WTC11 (cell line): ENCODE measurements at regions not wholly inside any gene's neighbourhood (a gene's known extent, or its start where the extent isn't known, plus 50 kb on each side); places are given as distances from the start of the nearest gene placed in this dataset.

Source experiments
- CBFB ChIP-seq: sonication (generic); formaldehyde crosslinking; IDR thresholded peaks from 2 replicates; pipeline ENCODE4 v1.8.1; 2022; ENCODE audit warnings: mild to moderate bottlenecking, low read depth, missing genetic modification reagents
- CTCF ChIP-seq: fragments of 200-600 bp; IDR thresholded peaks from 2 replicates; pipeline ENCODE4 v1.8.0; 2022; ENCODE audit warnings: antibody characterized with exemption
- MXD4 ChIP-seq: fragments of 250-450 bp; sonication (Bioruptor Pico); IDR thresholded peaks from 2 replicates; pipeline ENCODE4 v1.8.0; 2021; ENCODE audit warnings: mild to moderate bottlenecking, moderate library complexity, borderline replicate concordance
- RELA ChIP-seq: sonication (generic); formaldehyde crosslinking; IDR thresholded peaks from 2 replicates; pipeline ENCODE4 v1.8.1; 2022; ENCODE audit warnings: missing genetic modification reagents, mild to moderate bottlenecking, borderline replicate concordance
- TP53 ChIP-seq: sonication (generic); formaldehyde crosslinking; IDR thresholded peaks from 2 replicates; pipeline ENCODE4 v1.8.1; 2023; ENCODE audit warnings: mild to moderate bottlenecking, missing genetic modification reagents
- ZNF423 ChIP-seq: fragments of 250-450 bp; sonication (Bioruptor Pico); IDR thresholded peaks from 2 replicates; pipeline ENCODE4 v2.1.2; 2022; ENCODE audit warnings: mild to moderate bottlenecking, moderate library complexity

- TF ChIP-seq ZNF423 (no peak), CTCF (no peak), MXD4 (CRISPR knock-in tag) (no peak), TP53 (CRISPR knock-in tag) (no peak), CBFB (CRISPR knock-in tag) (no peak), RELA (CRISPR knock-in tag) (no peak)
These were observed 307.2 kb upstream of the CAMK1G start for GRCh38 chr1:209276321-209276720.
